Brain microvascular endothelial cell (primary cell): ENCODE measurements at regions not wholly inside any gene's neighbourhood (a gene's known extent, or its start where the extent isn't known, plus 50 kb on each side); places are given as distances from the start of the nearest gene placed in this dataset.

Experiments
- DNase-seq: peaks from one replicate; pipeline ENCODE4 v3.0.0-alpha.2; 2020
- H3K27ac ChIP-seq: fragments of 250-450 bp; sonication (Bioruptor Pico); 2 replicates; pipeline ENCODE4 v1.5.1; 2020; ENCODE audit warnings: mild to moderate bottlenecking, moderate library complexity
- H3K27me3 ChIP-seq: fragments of 250-450 bp; sonication (Bioruptor Pico); replicated peaks from 2 replicates; pipeline ENCODE4 v1.5.1; 2020; ENCODE audit warnings: mild to moderate bottlenecking
- H3K36me3 ChIP-seq: fragments of 250-450 bp; sonication (Bioruptor Pico); replicated peaks from 2 replicates; pipeline ENCODE4 v1.5.1; 2020; ENCODE audit warnings: mild to moderate bottlenecking
- H3K4me3 ChIP-seq: 2 replicates; pipeline ENCODE4 v1.5.1; 2011; ENCODE audit warnings: low read depth, mild to moderate bottlenecking, control low read depth, low read length, moderate library complexity
- CTCF ChIP-seq: IDR thresholded peaks from 2 replicates; pipeline ENCODE4 v1.5.1; 2011; ENCODE audit warnings: low read depth, mild to moderate bottlenecking, moderate library complexity, low read length, control low read depth, inconsistent platforms; ENCODE audit errors: missing control alignments
- in situ Hi-C: cut with HindIII; loops from 2 replicates; pipeline ENCODE4 v1.10.0; 2017; ENCODE audit warnings: low sequenced_read_pairs, low pct_ligation_motif_present

- no peak overlapping the region for H3K4me3 ChIP-seq
- in situ Hi-C loops = no loop called here
- no peak for DNase-seq
- no peaks in the 10 kb centered on the region for H3K27me3 ChIP-seq
- H3K27ac ChIP-seq = no peak overlapping the region
- no peak for TF ChIP-seq CTCF
- no peaks in the 10 kb centered on the region for H3K36me3 ChIP-seq
Observed at GRCh38 chr6:126107475-126108166, 121.3 kb downstream of the TRMT11 start.

- no peak for TF ChIP-seq CTCF
- Histone ChIP-seq H3K4me3 (no peak overlapping the region), H3K27me3 (no peaks in the 10 kb centered on the region), H3K27ac (no peak overlapping the region), H3K36me3 (no peaks in the 10 kb centered on the region)
- in situ Hi-C loops = no loop called here
- DNase-seq = no peak
Observed at GRCh38 chr6:126110512-126111270, 124.4 kb downstream of the TRMT11 start.

GRCh38 chr6:126111327-126111726 is 125.0 kb downstream of the TRMT11 start:
- in situ Hi-C loops = no loop called here
- Histone ChIP-seq H3K27ac (no peak overlapping the region), H3K27me3 (no peaks in the 10 kb centered on the region), H3K36me3 (no peaks in the 10 kb centered on the region), H3K4me3 (no peak overlapping the region)
- no peak for DNase-seq
- no peak for TF ChIP-seq CTCF

- no peaks in the 10 kb centered on the region for H3K36me3 ChIP-seq
- in situ Hi-C loops = no loop called here
- H3K27ac ChIP-seq = no peak overlapping the region
- DNase-seq = no peak
- no peak overlapping the region for H3K4me3 ChIP-seq
- no peaks in the 10 kb centered on the region for H3K27me3 ChIP-seq
- TF ChIP-seq CTCF = no peak
Observed at GRCh38 chr6:126112171-126112632, 125.9 kb downstream of the TRMT11 start.

GRCh38 chr6:126113261-126113660 is 126.9 kb downstream of the TRMT11 start:
- no peak for TF ChIP-seq CTCF
- in situ Hi-C loops = no loop called here
- DNase-seq = no peak

More at GRCh38 chr6:126113261-126113660, 126.9 kb downstream of the TRMT11 start:
- Histone ChIP-seq H3K36me3 (no peaks in the 10 kb centered on the region), H3K27me3 (no peaks in the 10 kb centered on the region), H3K27ac (no peak overlapping the region), H3K4me3 (no peak overlapping the region)
